ENCODE measurements at regions not wholly inside any gene's neighbourhood (a gene's known extent, or its start where the extent isn't known, plus 50 kb on each side); places are given as distances from the start of the nearest gene placed in this dataset.

- TF ChIP-seq CTCF (IDR thresholded peaks at IDR 0.05) = no peak
- TF ChIP-seq EZH2 (IDR thresholded peaks at IDR 0.05; ENCODE audit: borderline replicate concordance, insufficient read depth, low read depth, low read length, poor library complexity, severe bottlenecking) = no peak
These were observed 1150.3 kb downstream of the CNTNAP5 start for GRCh38 chr2:125175415-125175814.
